ENCODE measurements at regions not wholly inside any gene's neighbourhood (a gene's known extent, or its start where the extent isn't known, plus 50 kb on each side); places are given as distances from the start of the nearest gene placed in this dataset.
A peak's percentile ranks its signal among the peaks of the same experiment; 100 is the strongest.

GRCh38 chr2:43107679-43108078, 118.7 kb downstream of the ZFP36L2 start:
- Histone ChIP-seq H3K4me1 (ENCODE audit: control insufficient read depth in 2 of 2, insufficient read depth in 1 of 2, low read depth in 1 of 2, low read length in 2 of 2) (peaks cover 28 to 38% of the 10 kb centered on the region in 2 donors), H3K23ac (ENCODE audit: low read depth, low read length, poor library complexity) (no peak overlapping the region), H3K9me3 (replicated peaks in 1 of 2; ENCODE audit: control insufficient read depth in 2 of 2, insufficient read depth in 1 of 2, low read depth in 1 of 2, low read length in 2 of 2) (peaks cover 2 to 9% of the 10 kb centered on the region in 2 donors), H3K36me3 (replicated peaks in 1 of 2; ENCODE audit: control insufficient read depth in 2 of 2, insufficient read depth in 2 of 2, low read length in 2 of 2) (no peaks in the 10 kb centered on the region), H4K8ac (ENCODE audit: low read depth, low read length) (no peak overlapping the region), H3K27ac (replicated peaks; ENCODE audit: low read length) (peak overlapping the region; percentile 89), H3K18ac (ENCODE audit: low read length) (peak overlapping the region; percentile 92), H3K4me2 (ENCODE audit: insufficient read depth, low read length, poor library complexity, severe bottlenecking) (no peak overlapping the region), H3K14ac (ENCODE audit: low read length) (peak overlapping the region; percentile 39), H2BK120ac (ENCODE audit: low read depth, low read length) (peak overlapping the region; percentile 68), H4K91ac (ENCODE audit: low read depth, low read length, poor library complexity) (peak overlapping the region; percentile 57), H2AK5ac (ENCODE audit: low read depth, low read length) (peak overlapping the region; percentile 65), H2AFZ (ENCODE audit: low read length) (peak overlapping the region; percentile 3), H3K9ac (ENCODE audit: low read depth, low read length, poor library complexity) (no peak overlapping the region), H2BK15ac (ENCODE audit: low read length) (peak overlapping the region; percentile 33), H2BK12ac (ENCODE audit: low read length) (peak overlapping the region; percentile 26), H3K79me1 (ENCODE audit: low read depth, low read length) (no peaks in the 10 kb centered on the region), H3K4ac (ENCODE audit: low read length) (no peak overlapping the region), H2BK5ac (ENCODE audit: low read length) (peak overlapping the region; percentile 90), H3K4me3 (ENCODE audit: low read length in 2 of 2) (no peak overlapping the region), H3K27me3 (ENCODE audit: control insufficient read depth in 3 of 3, insufficient read depth in 3 of 3, low read depth in 1 of 3, low read length in 3 of 3) (no peaks in the 10 kb centered on the region)
- WGBS, 2 donors (ENCODE audit: extremely low coverage in 2 of 2, insufficient read length in 2 of 2, insufficient replicate concordance in 1 of 2), result no CpG with 5 or more reads among the region's 4 CpGs
- DNase-seq (ENCODE audit: low spot score), result no peak

GRCh38 chr2:43106559-43107527, 119.6 kb downstream of the ZFP36L2 start:
- DNase-seq (ENCODE audit: low spot score), result peak; percentile 84
- peaks cover 35 to 47% of the 10 kb centered on the region in 2 donors for H3K4me1 ChIP-seq (ENCODE audit: control insufficient read depth in 2 of 2, insufficient read depth in 1 of 2, low read depth in 1 of 2, low read length in 2 of 2)

GRCh38 chr2:43105586-43106558, 120.5 kb downstream of the ZFP36L2 start:
- Histone ChIP-seq H3K4me2 (ENCODE audit: insufficient read depth, low read length, poor library complexity, severe bottlenecking) (no peak overlapping the region), H3K27me3 (ENCODE audit: control insufficient read depth in 3 of 3, insufficient read depth in 3 of 3, low read depth in 1 of 3, low read length in 3 of 3) (no peaks in the 10 kb centered on the region), H3K79me1 (ENCODE audit: low read depth, low read length) (no peaks in the 10 kb centered on the region), H3K9me3 (replicated peaks in 1 of 2; ENCODE audit: control insufficient read depth in 2 of 2, insufficient read depth in 1 of 2, low read depth in 1 of 2, low read length in 2 of 2) (peaks cover 2 to 9% of the 10 kb centered on the region in 2 donors), H2BK5ac (ENCODE audit: low read length) (peak overlapping the region; percentile 78), H3K4me1 (ENCODE audit: control insufficient read depth in 2 of 2, insufficient read depth in 1 of 2, low read depth in 1 of 2, low read length in 2 of 2) (peaks cover 42 to 56% of the 10 kb centered on the region in 2 donors), H3K18ac (ENCODE audit: low read length) (peak overlapping the region; percentile 71), H2AFZ (ENCODE audit: low read length) (no peak overlapping the region), H4K91ac (ENCODE audit: low read depth, low read length, poor library complexity) (no peak overlapping the region), H2BK15ac (ENCODE audit: low read length) (peak overlapping the region; percentile 40), H4K8ac (ENCODE audit: low read depth, low read length) (no peak overlapping the region), H3K4me3 (ENCODE audit: low read length in 2 of 2) (no peak overlapping the region), H2AK5ac (ENCODE audit: low read depth, low read length) (peak overlapping the region; percentile 3), H3K23ac (ENCODE audit: low read depth, low read length, poor library complexity) (no peak overlapping the region), H3K36me3 (replicated peaks in 1 of 2; ENCODE audit: control insufficient read depth in 2 of 2, insufficient read depth in 2 of 2, low read length in 2 of 2) (no peaks in the 10 kb centered on the region), H2BK120ac (ENCODE audit: low read depth, low read length) (peak overlapping the region; percentile 14), H3K4ac (ENCODE audit: low read length) (no peak overlapping the region), H2BK12ac (ENCODE audit: low read length) (peak overlapping the region; percentile 75), H3K14ac (ENCODE audit: low read length) (no peak overlapping the region), H3K27ac (replicated peaks; ENCODE audit: low read length) (peak overlapping the region; percentile 90), H3K9ac (ENCODE audit: low read depth, low read length, poor library complexity) (no peak overlapping the region)
- no peak for DNase-seq (ENCODE audit: low spot score)
- no CpG with 5 or more reads among the region's 4 CpGs for WGBS, 2 donors (ENCODE audit: extremely low coverage in 2 of 2, insufficient read length in 2 of 2, insufficient replicate concordance in 1 of 2)

More at GRCh38 chr2:43106559-43107527, 119.6 kb downstream of the ZFP36L2 start:
- Histone ChIP-seq H3K23ac (ENCODE audit: low read depth, low read length, poor library complexity) (no peak overlapping the region), H2BK120ac (ENCODE audit: low read depth, low read length) (peak overlapping the region; percentile 14), H3K36me3 (replicated peaks in 1 of 2; ENCODE audit: control insufficient read depth in 2 of 2, insufficient read depth in 2 of 2, low read length in 2 of 2) (no peaks in the 10 kb centered on the region), H3K9me3 (replicated peaks in 1 of 2; ENCODE audit: control insufficient read depth in 2 of 2, insufficient read depth in 1 of 2, low read depth in 1 of 2, low read length in 2 of 2) (peaks cover 2 to 9% of the 10 kb centered on the region in 2 donors), H3K4me2 (ENCODE audit: insufficient read depth, low read length, poor library complexity, severe bottlenecking) (no peak overlapping the region), H3K14ac (ENCODE audit: low read length) (no peak overlapping the region), H2AK5ac (ENCODE audit: low read depth, low read length) (peak overlapping the region; percentile 3), H2BK12ac (ENCODE audit: low read length) (peak overlapping the region; percentile 75), H2AFZ (ENCODE audit: low read length) (peak overlapping the region; percentile 6), H3K9ac (ENCODE audit: low read depth, low read length, poor library complexity) (no peak overlapping the region), H4K8ac (ENCODE audit: low read depth, low read length) (no peak overlapping the region), H3K18ac (ENCODE audit: low read length) (peak overlapping the region; percentile 71), H4K91ac (ENCODE audit: low read depth, low read length, poor library complexity) (no peak overlapping the region), H3K27me3 (ENCODE audit: control insufficient read depth in 3 of 3, insufficient read depth in 3 of 3, low read depth in 1 of 3, low read length in 3 of 3) (no peaks in the 10 kb centered on the region), H3K79me1 (ENCODE audit: low read depth, low read length) (no peaks in the 10 kb centered on the region), H2BK5ac (ENCODE audit: low read length) (peak overlapping the region; percentile 78), H3K27ac (replicated peaks; ENCODE audit: low read length) (peak overlapping the region; percentile 90), H3K4me3 (ENCODE audit: low read length in 2 of 2) (no peak overlapping the region), H2BK15ac (ENCODE audit: low read length) (no peak overlapping the region), H3K4ac (ENCODE audit: low read length) (no peak overlapping the region)
- WGBS, 2 donors (ENCODE audit: extremely low coverage in 2 of 2, insufficient read length in 2 of 2, insufficient replicate concordance in 1 of 2), result no CpG with 5 or more reads among the region's 10 CpGs

All from neuronal stem cell (in vitro differentiated cells).